ENCODE measurements at regions not wholly inside any gene's neighbourhood (a gene's known extent, or its start where the extent isn't known, plus 50 kb on each side); places are given as distances from the start of the nearest gene placed in this dataset.

DNA sequence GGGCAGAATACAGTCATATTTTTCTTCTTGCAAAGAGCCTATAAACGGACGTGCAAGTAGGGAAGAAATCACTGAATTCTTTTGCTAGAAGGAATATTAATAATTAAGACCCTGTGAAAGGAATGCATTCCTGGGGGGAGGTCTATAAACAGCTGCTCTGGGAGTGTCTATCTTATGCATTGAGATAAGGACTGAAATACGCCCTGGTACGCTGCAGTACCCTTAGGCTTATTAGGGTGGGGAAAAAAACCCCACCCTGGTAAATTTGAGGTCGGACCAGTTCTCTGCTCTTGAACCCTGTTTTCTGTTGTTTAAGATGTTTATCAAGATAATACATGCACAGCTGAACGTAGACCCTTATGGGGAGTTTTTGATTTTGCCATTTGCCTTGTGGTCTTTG is 100.0 kb upstream of the KBTBD8 start:
- ChIA-PET POLR2A (no interaction called here), RAD21 (ENCODE audit: low non-redundant PET in 1 of 2, low total read pairs in 2 of 2, uncharacterized antibody in 2 of 2, unreplicated experiment in 2 of 2) (no interaction called here), CTCF (no interaction called here)
- intact Hi-C loops (cut with micrococcal nuclease): no loop called here
- Histone ChIP-seq H4K20me1 (ENCODE audit: insufficient read depth) (no peaks in the 10 kb centered on the region), H3K4me2 (ENCODE audit: low read length) (no peak overlapping the region), H3K9me3 (ENCODE audit: control insufficient read depth in 1 of 2, insufficient read depth in 1 of 2, low read depth in 1 of 2, low read length in 2 of 2) (no peaks in the 10 kb centered on the region), H3K27me3 (ENCODE audit: insufficient read depth, low read length) (no peaks in the 10 kb centered on the region), H3K4me1 (ENCODE audit: control insufficient read depth in 1 of 2, insufficient read depth in 2 of 2, low read length in 2 of 2) (no peaks in the 10 kb centered on the region), H3K27ac (ENCODE audit: low read depth, low read length) (no peak overlapping the region), H2AFZ (ENCODE audit: low read depth, low read length, poor library complexity, severe bottlenecking) (no peak overlapping the region), H3K4me3 (replicated peaks in 1 of 2; ENCODE audit: low read depth in 1 of 2, low read length in 2 of 2) (no peak overlapping the region), H3K79me2 (ENCODE audit: insufficient read depth, low read length) (no peaks in the 10 kb centered on the region), H3K9me2 (ENCODE audit: insufficient read depth) (no peaks in the 10 kb centered on the region), H3K9ac (ENCODE audit: low read length) (no peak overlapping the region), H3K36me3 (ENCODE audit: control insufficient read depth in 1 of 2, insufficient read depth in 2 of 2, low read length in 2 of 2) (no peaks in the 10 kb centered on the region)
- DNase-seq (ENCODE audit: low read depth, low spot score): no peak
- ATAC-seq: no peak
- no TSS peak for BruUV-seq (replicated peaks)
- no peak for TF ChIP-seq YY1 (IDR thresholded peaks at IDR 0.05; ENCODE audit: extremely low read depth, insufficient replicate concordance, low read depth, low read length)
- no peak for TF ChIP-seq ZNF274 (IDR thresholded peaks at IDR 0.05; ENCODE audit: low read depth, low read length)
- TF ChIP-seq, protein P1, sequence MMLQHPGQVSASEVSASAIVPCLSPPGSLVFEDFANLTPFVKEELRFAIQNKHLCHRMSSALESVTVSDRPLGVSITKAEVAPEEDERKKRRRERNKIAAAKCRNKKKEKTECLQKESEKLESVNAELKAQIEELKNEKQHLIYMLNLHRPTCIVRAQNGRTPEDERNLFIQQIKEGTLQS (IDR thresholded peaks at IDR 0.05): no peak
- TF ChIP-seq CEBPB (IDR thresholded peaks at IDR 0.05; ENCODE audit: low read depth): no peak
- no peak for TF ChIP-seq FOSL1 (IDR thresholded peaks at IDR 0.05; ENCODE audit: low read depth)
- TF ChIP-seq RAD21 (IDR thresholded peaks at IDR 0.05; ENCODE audit: low read depth): no peak
- TF ChIP-seq POLR2A (IDR thresholded peaks at IDR 0.05; ENCODE audit: borderline replicate concordance, extremely low read depth, insufficient read depth, insufficient read length): no peak
- TF ChIP-seq, protein P2, sequence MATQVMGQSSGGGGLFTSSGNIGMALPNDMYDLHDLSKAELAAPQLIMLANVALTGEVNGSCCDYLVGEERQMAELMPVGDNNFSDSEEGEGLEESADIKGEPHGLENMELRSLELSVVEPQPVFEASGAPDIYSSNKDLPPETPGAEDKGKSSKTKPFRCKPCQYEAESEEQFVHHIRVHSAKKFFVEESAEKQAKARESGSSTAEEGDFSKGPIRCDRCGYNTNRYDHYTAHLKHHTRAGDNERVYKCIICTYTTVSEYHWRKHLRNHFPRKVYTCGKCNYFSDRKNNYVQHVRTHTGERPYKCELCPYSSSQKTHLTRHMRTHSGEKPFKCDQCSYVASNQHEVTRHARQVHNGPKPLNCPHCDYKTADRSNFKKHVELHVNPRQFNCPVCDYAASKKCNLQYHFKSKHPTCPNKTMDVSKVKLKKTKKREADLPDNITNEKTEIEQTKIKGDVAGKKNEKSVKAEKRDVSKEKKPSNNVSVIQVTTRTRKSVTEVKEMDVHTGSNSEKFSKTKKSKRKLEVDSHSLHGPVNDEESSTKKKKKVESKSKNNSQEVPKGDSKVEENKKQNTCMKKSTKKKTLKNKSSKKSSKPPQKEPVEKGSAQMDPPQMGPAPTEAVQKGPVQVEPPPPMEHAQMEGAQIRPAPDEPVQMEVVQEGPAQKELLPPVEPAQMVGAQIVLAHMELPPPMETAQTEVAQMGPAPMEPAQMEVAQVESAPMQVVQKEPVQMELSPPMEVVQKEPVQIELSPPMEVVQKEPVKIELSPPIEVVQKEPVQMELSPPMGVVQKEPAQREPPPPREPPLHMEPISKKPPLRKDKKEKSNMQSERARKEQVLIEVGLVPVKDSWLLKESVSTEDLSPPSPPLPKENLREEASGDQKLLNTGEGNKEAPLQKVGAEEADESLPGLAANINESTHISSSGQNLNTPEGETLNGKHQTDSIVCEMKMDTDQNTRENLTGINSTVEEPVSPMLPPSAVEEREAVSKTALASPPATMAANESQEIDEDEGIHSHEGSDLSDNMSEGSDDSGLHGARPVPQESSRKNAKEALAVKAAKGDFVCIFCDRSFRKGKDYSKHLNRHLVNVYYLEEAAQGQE (IDR thresholded peaks at IDR 0.05; ENCODE audit: low read depth): no peak
- TF ChIP-seq POLR2AphosphoS5 (IDR thresholded peaks at IDR 0.05; ENCODE audit: low read depth, low read length): no peak
- TF ChIP-seq, protein P3, sequence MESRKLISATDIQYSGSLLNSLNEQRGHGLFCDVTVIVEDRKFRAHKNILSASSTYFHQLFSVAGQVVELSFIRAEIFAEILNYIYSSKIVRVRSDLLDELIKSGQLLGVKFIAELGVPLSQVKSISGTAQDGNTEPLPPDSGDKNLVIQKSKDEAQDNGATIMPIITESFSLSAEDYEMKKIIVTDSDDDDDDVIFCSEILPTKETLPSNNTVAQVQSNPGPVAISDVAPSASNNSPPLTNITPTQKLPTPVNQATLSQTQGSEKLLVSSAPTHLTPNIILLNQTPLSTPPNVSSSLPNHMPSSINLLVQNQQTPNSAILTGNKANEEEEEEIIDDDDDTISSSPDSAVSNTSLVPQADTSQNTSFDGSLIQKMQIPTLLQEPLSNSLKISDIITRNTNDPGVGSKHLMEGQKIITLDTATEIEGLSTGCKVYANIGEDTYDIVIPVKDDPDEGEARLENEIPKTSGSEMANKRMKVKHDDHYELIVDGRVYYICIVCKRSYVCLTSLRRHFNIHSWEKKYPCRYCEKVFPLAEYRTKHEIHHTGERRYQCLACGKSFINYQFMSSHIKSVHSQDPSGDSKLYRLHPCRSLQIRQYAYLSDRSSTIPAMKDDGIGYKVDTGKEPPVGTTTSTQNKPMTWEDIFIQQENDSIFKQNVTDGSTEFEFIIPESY (IDR thresholded peaks at IDR 0.05; ENCODE audit: extremely low read depth, insufficient replicate concordance, low read length): no peak
- TF ChIP-seq, protein P4, sequence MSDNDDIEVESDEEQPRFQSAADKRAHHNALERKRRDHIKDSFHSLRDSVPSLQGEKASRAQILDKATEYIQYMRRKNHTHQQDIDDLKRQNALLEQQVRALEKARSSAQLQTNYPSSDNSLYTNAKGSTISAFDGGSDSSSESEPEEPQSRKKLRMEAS (IDR thresholded peaks at IDR 0.05): no peak
- TF ChIP-seq JUND (IDR thresholded peaks at IDR 0.05): no peak
- TF ChIP-seq SRF (IDR thresholded peaks at IDR 0.05; ENCODE audit: low read depth): no peak
- no peak for TF ChIP-seq SIN3A (IDR thresholded peaks at IDR 0.05; ENCODE audit: low read depth)
- TF ChIP-seq TCF7L2 (IDR thresholded peaks at IDR 0.05; ENCODE audit: borderline replicate concordance, extremely low read depth, insufficient read depth, insufficient read length): no peak
- TF ChIP-seq ZFX (IDR thresholded peaks at IDR 0.05): no peak

Data from HCT116 (cell line).